ENCODE measurements at regions not wholly inside any gene's neighbourhood (a gene's known extent, or its start where the extent isn't known, plus 50 kb on each side); places are given as distances from the start of the nearest gene placed in this dataset.
"Not testable (repeated sequence)": the region's sequence is repeated elsewhere in the genome, so short reads cannot be mapped to it uniquely, and the experiment has no call there.

DNA sequence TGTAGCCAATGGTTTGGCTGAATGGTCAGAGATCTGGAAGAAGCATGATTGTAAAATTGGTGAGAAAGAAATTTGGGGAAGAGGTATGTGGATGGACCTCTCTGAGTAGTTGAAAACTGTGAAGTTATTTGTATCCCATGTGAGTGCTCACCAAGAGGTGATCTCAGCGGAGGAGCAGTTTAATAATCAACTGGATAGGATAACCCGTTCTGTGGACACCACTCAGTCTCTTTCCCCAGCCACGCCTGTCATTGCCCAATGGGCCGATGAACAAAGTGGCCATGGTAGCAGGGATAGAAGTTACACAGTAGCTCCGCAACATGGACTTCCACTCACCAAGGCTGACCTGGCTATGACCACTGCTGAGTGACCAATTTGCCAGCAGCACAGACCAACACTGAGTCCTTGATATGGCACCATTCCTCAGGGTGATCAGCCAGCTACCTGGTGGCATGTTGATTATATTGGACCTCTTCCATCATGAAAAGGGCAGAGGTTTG is 257.4 kb upstream of the ATXN7L3B start:
- H2AFZ ChIP-seq (ENCODE audit: control insufficient read depth, low read length): no peak overlapping the region
- H3K4me1 ChIP-seq (ENCODE audit: control insufficient read depth, extremely low read depth, insufficient read depth, low read length): no peaks in the 10 kb centered on the region
- no peaks in the 10 kb centered on the region for H3K27me3 ChIP-seq (ENCODE audit: control insufficient read depth, extremely low read depth, insufficient read depth, low read length)
- H3K27ac ChIP-seq (ENCODE audit: control insufficient read depth, insufficient read depth, low read length): no peak overlapping the region
- H3K79me2 ChIP-seq (ENCODE audit: control insufficient read depth, insufficient read depth, low read length): no peaks in the 10 kb centered on the region
- no peak for FAIRE-seq
- dilution Hi-C loops (cut with MboI; ENCODE audit: extremely low pct_ligation_motif_present, low sequenced_read_pairs): no loop called here
- no peak overlapping the region for H3K4me2 ChIP-seq (ENCODE audit: control insufficient read depth, extremely low read depth, insufficient read depth, low read depth, low read length)
- H3K9me3 ChIP-seq (ENCODE audit: control insufficient read depth, low read depth, low read length): no peaks in the 10 kb centered on the region
- H3K9ac ChIP-seq (ENCODE audit: control insufficient read depth, extremely low read depth, insufficient read depth, low read length): no peak overlapping the region
- no peaks in the 10 kb centered on the region for H4K20me1 ChIP-seq (ENCODE audit: control insufficient read depth, extremely low read depth, insufficient read depth, low read length)
- no peak for TF ChIP-seq EZH2 (IDR thresholded peaks at IDR 0.05; ENCODE audit: low read length)
- TF ChIP-seq, protein P1, sequence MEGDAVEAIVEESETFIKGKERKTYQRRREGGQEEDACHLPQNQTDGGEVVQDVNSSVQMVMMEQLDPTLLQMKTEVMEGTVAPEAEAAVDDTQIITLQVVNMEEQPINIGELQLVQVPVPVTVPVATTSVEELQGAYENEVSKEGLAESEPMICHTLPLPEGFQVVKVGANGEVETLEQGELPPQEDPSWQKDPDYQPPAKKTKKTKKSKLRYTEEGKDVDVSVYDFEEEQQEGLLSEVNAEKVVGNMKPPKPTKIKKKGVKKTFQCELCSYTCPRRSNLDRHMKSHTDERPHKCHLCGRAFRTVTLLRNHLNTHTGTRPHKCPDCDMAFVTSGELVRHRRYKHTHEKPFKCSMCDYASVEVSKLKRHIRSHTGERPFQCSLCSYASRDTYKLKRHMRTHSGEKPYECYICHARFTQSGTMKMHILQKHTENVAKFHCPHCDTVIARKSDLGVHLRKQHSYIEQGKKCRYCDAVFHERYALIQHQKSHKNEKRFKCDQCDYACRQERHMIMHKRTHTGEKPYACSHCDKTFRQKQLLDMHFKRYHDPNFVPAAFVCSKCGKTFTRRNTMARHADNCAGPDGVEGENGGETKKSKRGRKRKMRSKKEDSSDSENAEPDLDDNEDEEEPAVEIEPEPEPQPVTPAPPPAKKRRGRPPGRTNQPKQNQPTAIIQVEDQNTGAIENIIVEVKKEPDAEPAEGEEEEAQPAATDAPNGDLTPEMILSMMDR (optimal IDR thresholded peaks at IDR 0.05 in 1 of 3, IDR thresholded peaks at IDR 0.05 in 1 of 3, conservative IDR thresholded peaks at IDR 0.05 in 1 of 3; ENCODE audit: extremely low read depth in 1 of 3, insufficient read depth in 2 of 3, low read length in 3 of 3): no peak
- no peaks in the 10 kb centered on the region for H3K9me1 ChIP-seq (ENCODE audit: control insufficient read depth, extremely low read depth, insufficient read depth, low read length)
- H3K4me3 ChIP-seq (ENCODE audit: control insufficient read depth in 2 of 3, extremely low read depth in 1 of 3, insufficient read depth in 2 of 3, low read depth in 1 of 3, low read length in 3 of 3): no peak overlapping the region
- H3K36me3 ChIP-seq (ENCODE audit: control insufficient read depth in 2 of 2, extremely low read depth in 1 of 2, insufficient read depth in 2 of 2, low read length in 2 of 2): no peaks in the 10 kb centered on the region
- DNase-seq (ENCODE audit: low read depth, low spot score): no peak

DNA sequence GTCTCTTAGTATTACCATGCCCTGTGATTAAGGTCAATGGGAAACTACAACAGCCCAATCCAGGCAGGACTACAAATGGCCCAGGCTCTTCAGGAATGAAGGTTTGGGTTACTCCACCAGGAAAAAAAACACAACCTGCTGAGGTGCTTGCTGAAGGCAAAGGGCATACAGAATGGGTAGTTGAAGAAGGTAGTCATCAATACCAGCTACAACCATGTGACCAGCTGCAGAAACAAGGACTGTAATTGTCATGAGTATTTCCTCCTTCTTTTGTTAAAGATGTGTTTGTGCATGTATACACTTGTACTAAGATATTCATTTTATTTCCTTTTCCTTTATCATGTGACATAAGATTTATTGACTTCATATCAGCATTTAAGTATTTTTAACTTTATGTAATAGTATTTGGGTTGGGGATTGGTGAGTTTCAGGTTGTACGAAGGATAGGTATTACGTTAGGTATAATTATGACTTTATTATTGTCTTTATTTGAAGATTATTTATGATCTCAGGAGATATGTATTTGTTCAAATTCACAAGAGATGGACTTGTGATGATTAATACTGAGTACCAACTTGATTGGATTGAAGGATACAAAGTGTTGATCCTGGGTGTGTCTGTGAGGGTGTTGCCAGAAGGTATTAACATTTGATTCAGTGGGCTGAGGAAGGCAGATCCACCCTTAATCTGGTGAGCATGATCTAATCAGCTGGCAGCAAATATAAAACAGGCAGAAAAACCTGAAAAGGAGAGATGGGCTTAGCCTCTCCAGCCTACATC is 256.0 kb upstream of the ATXN7L3B start:
- H3K4me3 ChIP-seq (ENCODE audit: control insufficient read depth in 2 of 3, extremely low read depth in 1 of 3, insufficient read depth in 2 of 3, low read depth in 1 of 3, low read length in 3 of 3); H3K9ac ChIP-seq (ENCODE audit: control insufficient read depth, extremely low read depth, insufficient read depth, low read length); H4K20me1 ChIP-seq (ENCODE audit: control insufficient read depth, extremely low read depth, insufficient read depth, low read length); H3K9me3 ChIP-seq (ENCODE audit: control insufficient read depth, low read depth, low read length); H3K36me3 ChIP-seq (ENCODE audit: control insufficient read depth in 2 of 2, extremely low read depth in 1 of 2, insufficient read depth in 2 of 2, low read length in 2 of 2); H3K4me1 ChIP-seq (ENCODE audit: control insufficient read depth, extremely low read depth, insufficient read depth, low read length); dilution Hi-C loops (cut with MboI; ENCODE audit: extremely low pct_ligation_motif_present, low sequenced_read_pairs); H3K27me3 ChIP-seq (ENCODE audit: control insufficient read depth, extremely low read depth, insufficient read depth, low read length); H3K79me2 ChIP-seq (ENCODE audit: control insufficient read depth, insufficient read depth, low read length); H3K27ac ChIP-seq (ENCODE audit: control insufficient read depth, insufficient read depth, low read length); H3K9me1 ChIP-seq (ENCODE audit: control insufficient read depth, extremely low read depth, insufficient read depth, low read length); FAIRE-seq: not testable (repeated sequence)
- DNase-seq (ENCODE audit: low read depth, low spot score): peak; percentile 21
- Histone ChIP-seq H2AFZ (ENCODE audit: control insufficient read depth, low read length) (peak overlapping the region; percentile 15), H3K4me2 (ENCODE audit: control insufficient read depth, extremely low read depth, insufficient read depth, low read depth, low read length) (peak overlapping the region; percentile 16)

- DNase-seq (ENCODE audit: low read depth, low spot score) (no peak), FAIRE-seq (no peak)
- H3K9ac ChIP-seq (ENCODE audit: control insufficient read depth, extremely low read depth, insufficient read depth, low read length): no peak overlapping the region
- H4K20me1 ChIP-seq (ENCODE audit: control insufficient read depth, extremely low read depth, insufficient read depth, low read length): no peaks in the 10 kb centered on the region
- dilution Hi-C loops (cut with MboI; ENCODE audit: extremely low pct_ligation_motif_present, low sequenced_read_pairs): no loop called here
- H3K4me2 ChIP-seq (ENCODE audit: control insufficient read depth, extremely low read depth, insufficient read depth, low read depth, low read length): no peak overlapping the region
- H3K36me3 ChIP-seq (ENCODE audit: control insufficient read depth in 2 of 2, extremely low read depth in 1 of 2, insufficient read depth in 2 of 2, low read length in 2 of 2): no peaks in the 10 kb centered on the region
- no peak overlapping the region for H2AFZ ChIP-seq (ENCODE audit: control insufficient read depth, low read length)
- H3K9me1 ChIP-seq (ENCODE audit: control insufficient read depth, extremely low read depth, insufficient read depth, low read length): no peaks in the 10 kb centered on the region
- TF ChIP-seq, protein P1 (optimal IDR thresholded peaks at IDR 0.05 in 1 of 3, IDR thresholded peaks at IDR 0.05 in 1 of 3, conservative IDR thresholded peaks at IDR 0.05 in 1 of 3; ENCODE audit: extremely low read depth in 1 of 3, insufficient read depth in 2 of 3, low read length in 3 of 3): no peak
- TF ChIP-seq EZH2 (IDR thresholded peaks at IDR 0.05; ENCODE audit: low read length): no peak
- no peak overlapping the region for H3K27ac ChIP-seq (ENCODE audit: control insufficient read depth, insufficient read depth, low read length)
- H3K4me3 ChIP-seq (ENCODE audit: control insufficient read depth in 2 of 3, extremely low read depth in 1 of 3, insufficient read depth in 2 of 3, low read depth in 1 of 3, low read length in 3 of 3): no peak overlapping the region
- H3K4me1 ChIP-seq (ENCODE audit: control insufficient read depth, extremely low read depth, insufficient read depth, low read length): no peaks in the 10 kb centered on the region
- no peaks in the 10 kb centered on the region for H3K9me3 ChIP-seq (ENCODE audit: control insufficient read depth, low read depth, low read length)
- no peaks in the 10 kb centered on the region for H3K27me3 ChIP-seq (ENCODE audit: control insufficient read depth, extremely low read depth, insufficient read depth, low read length)
- no peaks in the 10 kb centered on the region for H3K79me2 ChIP-seq (ENCODE audit: control insufficient read depth, insufficient read depth, low read length)
Observed at GRCh38 chr12:74283646-74284045, 254.0 kb upstream of the ATXN7L3B start.

Data from keratinocyte (primary cell).